HG03460 (cell line): ENCODE measurements at regions not wholly inside any gene's neighbourhood (a gene's known extent, or its start where the extent isn't known, plus 50 kb on each side); places are given as distances from the start of the nearest gene placed in this dataset.

Source experiments
- ATAC-seq: cut with Tn5 transposase; IDR thresholded peaks from one replicate; pipeline ENCODE4 v1.9.1; 2021; ENCODE audit not compliant: unreplicated experiment

- no peak for ATAC-seq
These were observed 100.9 kb upstream of the TLE3 start for GRCh38 chr15:70198441-70199123.

GRCh38 chr15:70197945-70198361 lies 100.2 kb upstream of the TLE3 start:
- no peak for ATAC-seq

GRCh38 chr15:70197318-70197944 lies 99.7 kb upstream of the TLE3 start:
- ATAC-seq = no peak

- peak; percentile 66 for ATAC-seq
These were observed 98.9 kb upstream of the TLE3 start for GRCh38 chr15:70196372-70197316.

GRCh38 chr15:70195587-70196305 lies 98.0 kb upstream of the TLE3 start:
- no peak for ATAC-seq

- no peak for ATAC-seq
These were observed 97.5 kb upstream of the TLE3 start for GRCh38 chr15:70195171-70195570.

GRCh38 chr15:70194266-70194665 lies 96.5 kb upstream of the TLE3 start:
- ATAC-seq = no peak

GRCh38 chr15:70193734-70194133 lies 96.0 kb upstream of the TLE3 start:
- ATAC-seq = no peak

GRCh38 chr15:70192490-70192889 lies 94.8 kb upstream of the TLE3 start:
- no peak for ATAC-seq

- ATAC-seq = no peak
These were observed 94.3 kb upstream of the TLE3 start for GRCh38 chr15:70192041-70192440.

- ATAC-seq = no peak
These were observed 93.2 kb upstream of the TLE3 start for GRCh38 chr15:70190965-70191364.

- ATAC-seq = no peak
These were observed 92.3 kb upstream of the TLE3 start for GRCh38 chr15:70189826-70190695.

- no peak for ATAC-seq
These were observed 90.6 kb upstream of the TLE3 start for GRCh38 chr15:70188286-70188685.

GRCh38 chr15:70187331-70187730 lies 89.6 kb upstream of the TLE3 start:
- no peak for ATAC-seq

- no peak for ATAC-seq
These were observed 88.4 kb upstream of the TLE3 start for GRCh38 chr15:70186152-70186551.

GRCh38 chr15:70185251-70185711 lies 87.6 kb upstream of the TLE3 start:
- no peak for ATAC-seq

GRCh38 chr15:70182858-70183695 lies 85.4 kb upstream of the TLE3 start:
- no peak for ATAC-seq

GRCh38 chr15:70181626-70182255 lies 84.0 kb upstream of the TLE3 start:
- ATAC-seq = no peak
